Breast epithelium (tissue), 4 donors: ENCODE measurements at regions not wholly inside any gene's neighbourhood (a gene's known extent, or its start where the extent isn't known, plus 50 kb on each side); places are given as distances from the start of the nearest gene placed in this dataset.

Experiments
- DNase-seq, 2 donors: peaks; one replicate each; pipeline ENCODE4 v3.0.0-alpha.2; 2019; ENCODE audit warnings: low spot score in 2 of 2
- H3K27ac ChIP-seq, 2 donors: fragments of 200-600 bp; sonication (generic) in 1 of 2; one replicate each; pipeline ENCODE4 v1.5.1; 2016 to 2019; ENCODE audit warnings: mild to moderate bottlenecking in 1 of 2
- H3K27me3 ChIP-seq, 2 donors: fragments of 200-600 bp; sonication (generic) in 1 of 2; one replicate each; pipeline versions ENCODE4 v1.5.1 to v1.6.0; 2017 to 2019; ENCODE audit warnings: control low read depth in 1 of 2, mild to moderate bottlenecking in 1 of 2
- H3K36me3 ChIP-seq: fragments of 200-600 bp; one replicate; pipeline ENCODE4 v1.5.1; 2019
- H3K4me1 ChIP-seq, 2 donors: fragments of 200-600 bp; sonication (generic); one replicate each; pipeline ENCODE4 v1.5.1; 2016 to 2019; ENCODE audit warnings: control low read depth in 1 of 2
- H3K4me3 ChIP-seq, 3 donors: fragments of 200-600 bp; sonication (generic); 1 replicate in 2 of 3; 2 replicates in 1 of 3; pipeline ENCODE4 v1.5.1; 2016 to 2019; ENCODE audit warnings: mild to moderate bottlenecking in 3 of 3, moderate library complexity in 2 of 3
- H3K9me3 ChIP-seq, 2 donors: fragments of 200-600 bp; sonication (generic) in 1 of 2; one replicate each; pipeline ENCODE4 v1.5.1; 2016 to 2019; ENCODE audit warnings: control low read depth in 1 of 2
- CTCF ChIP-seq, 3 donors: fragments of 450-650 bp; IDR thresholded peaks; one replicate each; pipeline ENCODE4 v1.5.1; 2016 to 2017; ENCODE audit warnings: antibody characterized with exemption in 3 of 3, mild to moderate bottlenecking in 3 of 3, moderate library complexity in 3 of 3
- POLR2A ChIP-seq: fragments of 450-650 bp; IDR thresholded peaks from one replicate; pipeline ENCODE4 v1.6.1; 2016; ENCODE audit warnings: antibody characterized with exemption, mild to moderate bottlenecking, moderate library complexity
- POLR2AphosphoS5 ChIP-seq, 3 donors: sonication (generic); formaldehyde crosslinking; IDR thresholded peaks; one replicate each; pipeline ENCODE4 v1.6.1; 2017; ENCODE audit warnings: antibody characterized with exemption in 3 of 3
- intact Hi-C: fragments of 100-400 bp; cut with DNase I; formaldehyde crosslinking; loops from one replicate; pipeline ENCODE4 v1.15.1; 2023; ENCODE audit warnings: low total_unique reads

- no peak for TF ChIP-seq POLR2AphosphoS5 (IDR thresholded peaks at IDR 0.05)
- TF ChIP-seq POLR2A: no peak
- TF ChIP-seq CTCF (IDR thresholded peaks at IDR 0.05): no peak
- no peaks in the 10 kb centered on the region for H3K9me3 ChIP-seq
- H3K4me3 ChIP-seq: no peak overlapping the region
- no peaks in the 10 kb centered on the region for H3K27me3 ChIP-seq
- no peak overlapping the region for H3K27ac ChIP-seq
- DNase-seq: no peak
- intact Hi-C loops: no loop called here
- H3K36me3 ChIP-seq: no peaks in the 10 kb centered on the region
- H3K4me1 ChIP-seq: no peaks in the 10 kb centered on the region
Observed at GRCh38 chr20:52722926-52723688, 249.1 kb upstream of the TSHZ2 start.

GRCh38 chr20:52708137-52708536, 264.0 kb upstream of the TSHZ2 start:
- DNase-seq: no peak
- no peaks in the 10 kb centered on the region for H3K4me1 ChIP-seq
- no peak for TF ChIP-seq POLR2AphosphoS5 (IDR thresholded peaks at IDR 0.05)
- no peak for TF ChIP-seq CTCF (IDR thresholded peaks at IDR 0.05)
- no peak for TF ChIP-seq POLR2A
- H3K36me3 ChIP-seq: no peaks in the 10 kb centered on the region
- H3K27me3 ChIP-seq: no peaks in the 10 kb centered on the region
- intact Hi-C loops: no loop called here
- no peak overlapping the region for H3K27ac ChIP-seq
- no peaks in the 10 kb centered on the region for H3K9me3 ChIP-seq
- H3K4me3 ChIP-seq: no peak overlapping the region

GRCh38 chr20:52704553-52704952, 267.6 kb upstream of the TSHZ2 start:
- no peak for TF ChIP-seq POLR2A
- TF ChIP-seq POLR2AphosphoS5 (IDR thresholded peaks at IDR 0.05): no peak
- no peak for TF ChIP-seq CTCF (IDR thresholded peaks at IDR 0.05)
- Histone ChIP-seq H3K36me3 (no peaks in the 10 kb centered on the region), H3K27me3 (no peaks in the 10 kb centered on the region), H3K4me1 (no peaks in the 10 kb centered on the region), H3K27ac (no peak overlapping the region), H3K9me3 (no peaks in the 10 kb centered on the region), H3K4me3 (no peak overlapping the region)
- intact Hi-C loops: no loop called here
- no peak for DNase-seq

GRCh38 chr20:52688345-52688744, 283.8 kb upstream of the TSHZ2 start:
- intact Hi-C loops: no loop called here
- no peaks in the 10 kb centered on the region for H3K4me1 ChIP-seq
- no peak overlapping the region for H3K27ac ChIP-seq
- no peaks in the 10 kb centered on the region for H3K27me3 ChIP-seq
- H3K4me3 ChIP-seq: no peak overlapping the region
- DNase-seq: no peak
- H3K36me3 ChIP-seq: no peaks in the 10 kb centered on the region
- no peaks in the 10 kb centered on the region for H3K9me3 ChIP-seq
- no peak for TF ChIP-seq CTCF (IDR thresholded peaks at IDR 0.05)
- no peak for TF ChIP-seq POLR2A
- TF ChIP-seq POLR2AphosphoS5 (IDR thresholded peaks at IDR 0.05): no peak

- H3K9me3 ChIP-seq: peaks cover 0 to 8% of the 10 kb centered on the region in 2 donors
- H3K27me3 ChIP-seq: no peaks in the 10 kb centered on the region
- no peaks in the 10 kb centered on the region for H3K36me3 ChIP-seq
- TF ChIP-seq POLR2AphosphoS5 (IDR thresholded peaks at IDR 0.05) (no peak), POLR2A (no peak), CTCF (IDR thresholded peaks at IDR 0.05) (no peak)
- no peak overlapping the region for H3K27ac ChIP-seq
- no peak overlapping the region for H3K4me3 ChIP-seq
- intact Hi-C loops: no loop called here
- H3K4me1 ChIP-seq: no peaks in the 10 kb centered on the region
- no peak for DNase-seq
Observed at GRCh38 chr20:52684905-52685304, 287.3 kb upstream of the TSHZ2 start.
